ENCODE measurements at regions not wholly inside any gene's neighbourhood (a gene's known extent, or its start where the extent isn't known, plus 50 kb on each side); places are given as distances from the start of the nearest gene placed in this dataset.

- in situ Hi-C loops (cut with HindIII; ENCODE audit: low sequenced_read_pairs) = no loop called here
- TF ChIP-seq, protein P1, sequence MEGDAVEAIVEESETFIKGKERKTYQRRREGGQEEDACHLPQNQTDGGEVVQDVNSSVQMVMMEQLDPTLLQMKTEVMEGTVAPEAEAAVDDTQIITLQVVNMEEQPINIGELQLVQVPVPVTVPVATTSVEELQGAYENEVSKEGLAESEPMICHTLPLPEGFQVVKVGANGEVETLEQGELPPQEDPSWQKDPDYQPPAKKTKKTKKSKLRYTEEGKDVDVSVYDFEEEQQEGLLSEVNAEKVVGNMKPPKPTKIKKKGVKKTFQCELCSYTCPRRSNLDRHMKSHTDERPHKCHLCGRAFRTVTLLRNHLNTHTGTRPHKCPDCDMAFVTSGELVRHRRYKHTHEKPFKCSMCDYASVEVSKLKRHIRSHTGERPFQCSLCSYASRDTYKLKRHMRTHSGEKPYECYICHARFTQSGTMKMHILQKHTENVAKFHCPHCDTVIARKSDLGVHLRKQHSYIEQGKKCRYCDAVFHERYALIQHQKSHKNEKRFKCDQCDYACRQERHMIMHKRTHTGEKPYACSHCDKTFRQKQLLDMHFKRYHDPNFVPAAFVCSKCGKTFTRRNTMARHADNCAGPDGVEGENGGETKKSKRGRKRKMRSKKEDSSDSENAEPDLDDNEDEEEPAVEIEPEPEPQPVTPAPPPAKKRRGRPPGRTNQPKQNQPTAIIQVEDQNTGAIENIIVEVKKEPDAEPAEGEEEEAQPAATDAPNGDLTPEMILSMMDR (IDR thresholded peaks at IDR 0.05; ENCODE audit: low read depth, low read length, missing control alignments) = no peak
- no peak for DNase-seq (ENCODE audit: low read depth)
- no peak overlapping the region for H3K4me3 ChIP-seq (ENCODE audit: low read depth, low read length)
Measured at GRCh38 chr3:102158080-102158740, 276.6 kb upstream of the ZPLD1 start.

- in situ Hi-C loops (cut with HindIII; ENCODE audit: low sequenced_read_pairs) = no loop called here
- TF ChIP-seq, protein P1 (IDR thresholded peaks at IDR 0.05; ENCODE audit: low read depth, low read length, missing control alignments) = no peak
- no peak overlapping the region for H3K4me3 ChIP-seq (ENCODE audit: low read depth, low read length)
- DNase-seq (ENCODE audit: low read depth) = no peak
Measured at GRCh38 chr3:102159810-102160451, 274.9 kb upstream of the ZPLD1 start.

DNA sequence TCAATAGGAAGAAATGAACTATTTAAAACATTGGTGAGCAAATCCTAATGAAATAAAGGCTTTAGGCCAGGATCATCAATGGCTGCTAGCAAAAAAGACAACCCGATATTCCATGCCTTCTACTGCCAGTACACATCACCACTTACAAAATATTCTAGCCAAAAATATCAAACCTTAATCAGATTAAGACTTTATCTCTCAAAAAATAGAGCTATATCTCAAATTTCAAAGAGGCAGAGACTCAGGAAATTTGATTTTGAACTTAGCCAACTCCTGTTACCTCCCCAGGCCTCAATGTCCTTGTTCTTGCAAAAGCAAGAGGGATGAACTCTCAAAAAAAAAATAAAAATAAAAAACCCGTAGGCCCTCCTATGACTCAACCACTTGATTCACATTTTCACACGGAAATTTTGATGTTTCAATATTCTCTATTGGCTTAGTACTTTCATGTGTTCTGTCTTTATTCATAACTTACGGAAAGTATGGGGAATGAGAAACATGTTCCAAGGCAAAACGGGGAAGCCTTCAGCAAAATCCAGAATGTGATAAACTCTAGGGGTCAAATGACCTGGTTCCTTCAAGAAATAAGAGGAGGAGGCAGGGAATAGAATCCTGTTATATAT is 273.3 kb upstream of the ZPLD1 start:
- in situ Hi-C loops (cut with HindIII; ENCODE audit: low sequenced_read_pairs) = no loop called here
- TF ChIP-seq, protein P1 (IDR thresholded peaks at IDR 0.05; ENCODE audit: low read depth, low read length, missing control alignments) = no peak
- DNase-seq (ENCODE audit: low read depth) = no peak
- H3K4me3 ChIP-seq (ENCODE audit: low read depth, low read length) = no peak overlapping the region

- TF ChIP-seq, protein P1 (IDR thresholded peaks at IDR 0.05; ENCODE audit: low read depth, low read length, missing control alignments) = no peak
- no peak for DNase-seq (ENCODE audit: low read depth)
- in situ Hi-C loops (cut with HindIII; ENCODE audit: low sequenced_read_pairs) = no loop called here
- no peak overlapping the region for H3K4me3 ChIP-seq (ENCODE audit: low read depth, low read length)
Measured at GRCh38 chr3:102162251-102162650, 272.6 kb upstream of the ZPLD1 start.

GRCh38 chr3:102163039-102163817 is 271.6 kb upstream of the ZPLD1 start:
- TF ChIP-seq, protein P1 (IDR thresholded peaks at IDR 0.05; ENCODE audit: low read depth, low read length, missing control alignments) = no peak
- in situ Hi-C loops (cut with HindIII; ENCODE audit: low sequenced_read_pairs) = no loop called here
- DNase-seq (ENCODE audit: low read depth) = no peak
- H3K4me3 ChIP-seq (ENCODE audit: low read depth, low read length) = no peak overlapping the region

- no peak overlapping the region for H3K4me3 ChIP-seq (ENCODE audit: low read depth, low read length)
- no peak for DNase-seq (ENCODE audit: low read depth)
- TF ChIP-seq, protein P1 (IDR thresholded peaks at IDR 0.05; ENCODE audit: low read depth, low read length, missing control alignments) = no peak
- in situ Hi-C loops (cut with HindIII; ENCODE audit: low sequenced_read_pairs) = no loop called here
Measured at GRCh38 chr3:102163818-102164154, 271.0 kb upstream of the ZPLD1 start.

Data from astrocyte of the cerebellum (primary cell).